Activated naive CD8-positive, alpha-beta T cell treated with anti-CD3 and anti-CD28 coated beads, Interleukin-2, amount 50 U/mL, for 16 hours (primary cell): ENCODE measurements at regions not wholly inside any gene's neighbourhood (a gene's known extent, or its start where the extent isn't known, plus 50 kb on each side); places are given as distances from the start of the nearest gene placed in this dataset.

Experiments used
- DNase-seq: peaks from one replicate; pipeline ENCODE4 v3.0.0-alpha.2; 2020; ENCODE audit warnings: low read depth, low spot score

- no peak for DNase-seq
These were observed 328.4 kb upstream of the NECTIN3 start for GRCh38 chr3:110743202-110743601.

GRCh38 chr3:110743984-110744383 is 327.6 kb upstream of the NECTIN3 start:
- no peak for DNase-seq

- no peak for DNase-seq
These were observed 326.9 kb upstream of the NECTIN3 start for GRCh38 chr3:110744723-110745122.

GRCh38 chr3:110749006-110749405 is 322.6 kb upstream of the NECTIN3 start:
- DNase-seq = no peak

GRCh38 chr3:110750201-110750600 is 321.4 kb upstream of the NECTIN3 start:
- no peak for DNase-seq

GRCh38 chr3:110752307-110752706 is 319.3 kb upstream of the NECTIN3 start:
- no peak for DNase-seq

GRCh38 chr3:110753516-110753915 is 318.1 kb upstream of the NECTIN3 start:
- no peak for DNase-seq

- DNase-seq = no peak
These were observed 317.3 kb upstream of the NECTIN3 start for GRCh38 chr3:110754212-110754916.

GRCh38 chr3:110755345-110755744 is 316.3 kb upstream of the NECTIN3 start:
- no peak for DNase-seq

- no peak for DNase-seq
These were observed 314.9 kb upstream of the NECTIN3 start for GRCh38 chr3:110756705-110757104.

GRCh38 chr3:110758208-110758607 is 313.4 kb upstream of the NECTIN3 start:
- DNase-seq = no peak

GRCh38 chr3:110767156-110767555 is 304.5 kb upstream of the NECTIN3 start:
- DNase-seq = no peak

GRCh38 chr3:110767838-110768237 is 303.8 kb upstream of the NECTIN3 start:
- DNase-seq = no peak

GRCh38 chr3:110773413-110773954 is 298.1 kb upstream of the NECTIN3 start:
- no peak for DNase-seq

GRCh38 chr3:110774496-110775265 is 296.9 kb upstream of the NECTIN3 start:
- no peak for DNase-seq

- no peak for DNase-seq
These were observed 292.0 kb upstream of the NECTIN3 start for GRCh38 chr3:110779581-110779980.

- no peak for DNase-seq
These were observed 288.1 kb upstream of the NECTIN3 start for GRCh38 chr3:110783541-110783940.

GRCh38 chr3:110788794-110789193 is 282.8 kb upstream of the NECTIN3 start:
- DNase-seq = no peak

GRCh38 chr3:110789315-110789714 is 282.3 kb upstream of the NECTIN3 start:
- no peak for DNase-seq

GRCh38 chr3:110790631-110791030 is 281.0 kb upstream of the NECTIN3 start:
- DNase-seq = no peak

GRCh38 chr3:110791995-110792686 is 279.5 kb upstream of the NECTIN3 start:
- no peak for DNase-seq

GRCh38 chr3:110793611-110794010 is 278.0 kb upstream of the NECTIN3 start:
- DNase-seq = no peak
